UCSD-AML1 (cell line): ENCODE measurements at regions not wholly inside any gene's neighbourhood (a gene's known extent, or its start where the extent isn't known, plus 50 kb on each side); places are given as distances from the start of the nearest gene placed in this dataset.
"Not testable (repeated sequence)": the region's sequence is repeated elsewhere in the genome, so short reads cannot be mapped to it uniquely, and the experiment has no call there.

Experiments used
- DNase-seq: peaks from one replicate; lab custom pipeline; 2025; ENCODE audit not compliant: unreplicated experiment; lab: John Stamatoyannopoulos, UW

DNA sequence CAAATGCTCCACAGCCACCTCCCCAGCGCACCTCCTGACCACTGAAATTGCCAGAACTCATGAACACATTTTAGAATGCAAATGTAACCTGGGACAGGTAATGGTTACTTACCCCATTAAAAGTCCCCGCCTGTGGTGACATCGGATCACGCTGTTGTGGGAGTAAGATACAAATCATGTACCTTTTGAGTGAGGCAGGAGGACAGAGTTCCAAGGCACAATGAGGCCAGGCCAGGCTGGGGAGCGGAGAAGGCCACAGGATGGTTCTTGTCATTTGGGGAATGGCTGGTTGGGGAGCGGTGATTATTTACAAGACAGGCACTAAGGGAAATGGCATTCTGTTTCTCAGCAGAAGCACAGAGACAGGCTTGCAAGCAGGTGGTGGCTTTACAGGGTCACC, 490.0 kb downstream of the EDEM1 start:
- no peak for DNase-seq

DNA sequence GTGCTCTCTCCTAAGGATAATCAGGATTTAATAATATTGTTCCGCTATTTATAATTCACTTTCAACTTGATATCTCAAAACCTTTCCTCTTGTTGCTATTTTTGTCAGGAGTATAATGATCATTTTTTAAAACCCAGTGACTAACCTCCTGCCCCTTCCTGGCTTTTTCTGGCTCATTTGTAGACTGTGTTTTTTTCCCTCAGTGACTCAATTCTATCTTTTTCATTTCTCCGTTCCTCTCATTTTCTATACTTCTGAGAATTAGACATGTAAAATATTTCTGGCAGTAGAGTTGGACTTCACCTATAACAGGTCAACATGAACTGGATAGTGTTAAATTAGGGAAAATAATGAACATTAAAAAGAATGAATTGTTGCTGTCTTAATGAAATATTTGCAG, 490.7 kb downstream of the EDEM1 start:
- no peak for DNase-seq

- no peak for DNase-seq
Observed at GRCh38 chr3:5678844-5679243, 491.3 kb downstream of the EDEM1 start.

- no peak for DNase-seq
Observed at GRCh38 chr3:5687230-5687629, 499.7 kb downstream of the EDEM1 start.

- no peak for DNase-seq
Observed at GRCh38 chr3:5690490-5690889, 503.0 kb downstream of the EDEM1 start.

GRCh38 chr3:5690904-5691532, 503.5 kb downstream of the EDEM1 start:
- no peak for DNase-seq

GRCh38 chr3:5692446-5692845, 504.9 kb downstream of the EDEM1 start:
- no peak for DNase-seq

DNA sequence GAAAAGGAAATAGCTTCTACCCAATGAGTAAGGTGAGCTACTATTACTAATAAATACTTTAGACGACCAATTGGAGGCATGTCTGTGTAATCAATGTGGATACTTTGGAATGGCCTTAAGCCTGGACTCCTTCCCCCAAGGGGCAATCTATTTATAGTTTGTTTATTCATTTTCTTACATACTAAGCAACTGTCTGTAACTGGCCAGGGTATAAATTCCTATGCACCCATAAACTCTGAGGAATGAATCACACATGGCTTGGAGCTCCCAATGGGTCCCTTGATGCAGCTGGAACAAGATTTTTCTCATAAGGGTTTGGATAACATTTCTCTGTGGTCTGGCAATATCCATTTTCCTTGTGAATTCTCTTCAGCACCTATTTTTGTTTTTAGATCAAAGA, 506.8 kb downstream of the EDEM1 start:
- no peak for DNase-seq

DNA sequence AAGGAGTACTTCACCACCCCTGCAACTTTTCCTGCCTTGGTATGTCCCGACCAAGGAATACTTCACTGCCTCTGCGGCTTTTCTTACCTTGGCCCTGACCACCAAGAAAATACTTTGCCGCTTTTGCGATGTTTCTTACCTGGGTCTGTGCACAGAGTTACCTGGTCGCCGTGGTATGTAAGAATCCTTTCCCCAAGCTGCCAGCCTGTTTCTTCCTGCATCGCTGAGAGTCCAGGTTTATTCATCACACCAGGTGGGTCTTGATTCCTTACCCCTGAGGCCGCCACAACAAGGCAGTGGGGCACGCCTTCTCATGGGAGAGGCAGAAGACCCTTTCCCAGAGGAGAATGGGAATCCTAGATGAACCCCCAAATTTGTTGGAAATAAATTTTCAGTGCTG, 511.3 kb downstream of the EDEM1 start:
- DNase-seq, result no peak

DNA sequence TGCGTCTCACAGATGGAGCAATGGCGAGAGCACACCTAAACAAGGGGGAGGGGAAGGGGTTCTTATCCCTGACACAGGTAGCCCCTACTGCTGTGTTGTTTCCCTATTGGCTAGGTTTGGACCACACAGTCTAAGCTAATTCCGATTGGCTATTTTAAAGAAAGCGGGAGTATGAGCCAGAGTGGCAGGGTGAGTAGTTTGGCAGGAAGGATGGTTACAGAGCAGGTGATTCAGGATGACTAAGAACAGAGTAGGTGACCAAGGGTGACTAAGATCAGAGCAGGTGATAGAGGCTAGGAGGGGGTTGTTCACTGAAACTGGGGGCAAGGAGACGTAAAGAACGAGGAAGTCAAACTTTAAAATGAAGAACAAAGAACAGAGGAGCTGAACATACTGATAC, 511.8 kb downstream of the EDEM1 start:
- no peak for DNase-seq

DNA sequence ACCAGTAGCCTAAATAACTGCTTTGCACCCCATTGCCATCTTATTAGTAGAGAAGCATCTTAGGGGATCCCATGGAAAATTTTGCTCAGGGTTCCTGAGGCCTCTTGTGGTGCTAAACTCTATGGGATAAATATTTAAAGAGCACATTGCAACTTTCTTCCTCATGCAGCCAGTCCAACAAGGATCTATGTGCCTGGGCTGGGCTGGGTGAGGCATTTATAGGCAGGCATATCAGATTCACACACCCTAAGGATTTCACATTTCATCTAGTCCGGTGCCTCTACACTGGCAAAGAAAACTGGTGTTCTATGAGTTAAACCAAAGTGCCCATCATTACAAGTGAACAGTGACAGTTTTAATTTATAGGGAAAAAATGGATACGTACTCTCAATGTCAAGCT, 512.3 kb downstream of the EDEM1 start:
- no peak for DNase-seq

DNA sequence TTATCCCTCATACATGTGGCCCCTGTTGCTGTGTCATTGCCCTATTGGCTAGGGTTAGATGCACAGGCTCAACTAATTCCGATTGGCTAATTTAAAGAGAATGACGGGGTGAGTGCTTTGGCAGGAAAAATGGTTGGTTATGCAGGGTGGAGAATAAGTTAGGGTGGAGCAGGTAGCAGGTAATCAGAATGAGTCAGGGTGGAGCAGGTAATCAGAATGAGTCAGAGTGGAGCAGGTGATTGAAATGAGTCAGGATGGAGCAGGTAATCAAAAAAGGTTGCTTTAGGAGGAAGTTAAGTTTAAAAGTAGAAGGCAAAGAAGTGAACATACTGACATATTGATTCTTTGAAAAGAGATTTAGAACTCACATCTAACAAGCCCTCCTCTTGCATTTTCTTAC, 513.5 kb downstream of the EDEM1 start:
- not testable (repeated sequence) for DNase-seq

DNA sequence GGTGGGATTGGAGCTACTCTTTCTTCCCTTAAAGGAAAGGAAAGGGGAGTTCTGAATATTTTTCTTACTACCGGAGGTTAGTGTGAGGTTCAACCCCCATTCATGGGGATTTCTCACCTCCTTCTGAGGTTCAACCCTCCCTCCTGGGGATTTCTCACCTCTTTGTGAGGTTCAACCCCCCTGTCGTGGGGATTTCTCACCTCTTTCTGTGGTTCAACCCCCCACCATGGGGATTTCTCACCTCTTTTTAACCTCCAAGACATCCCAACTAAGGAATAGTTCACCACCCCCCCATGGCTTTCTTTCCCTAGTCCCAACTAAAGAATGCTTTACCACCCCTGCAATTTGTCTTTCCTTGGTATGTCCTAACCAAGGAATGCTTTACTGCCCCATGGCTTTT, 520.3 kb downstream of the EDEM1 start:
- DNase-seq, result no peak

GRCh38 chr3:5709714-5710113, 522.2 kb downstream of the EDEM1 start:
- no peak for DNase-seq

GRCh38 chr3:5710718-5711117, 523.2 kb downstream of the EDEM1 start:
- no peak for DNase-seq

DNA sequence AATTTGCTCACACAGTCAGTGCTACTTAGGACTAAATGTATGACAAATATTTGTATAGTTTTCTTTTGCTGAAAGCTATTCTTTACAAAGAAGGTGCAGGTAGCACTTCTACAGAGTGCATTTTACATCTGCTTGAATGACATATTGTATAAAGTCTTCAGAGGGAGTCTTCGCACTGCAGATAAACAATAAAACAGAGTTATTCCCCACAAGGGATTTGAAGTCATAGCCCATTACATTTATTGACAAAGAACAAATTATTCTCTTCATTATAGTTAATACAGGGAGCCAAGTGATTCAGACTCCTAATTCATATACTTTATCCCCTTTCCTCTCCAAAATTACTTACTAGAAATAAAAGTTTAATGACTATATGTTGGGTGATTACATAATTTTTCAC, 529.7 kb downstream of the EDEM1 start:
- DNase-seq, result no peak

DNA sequence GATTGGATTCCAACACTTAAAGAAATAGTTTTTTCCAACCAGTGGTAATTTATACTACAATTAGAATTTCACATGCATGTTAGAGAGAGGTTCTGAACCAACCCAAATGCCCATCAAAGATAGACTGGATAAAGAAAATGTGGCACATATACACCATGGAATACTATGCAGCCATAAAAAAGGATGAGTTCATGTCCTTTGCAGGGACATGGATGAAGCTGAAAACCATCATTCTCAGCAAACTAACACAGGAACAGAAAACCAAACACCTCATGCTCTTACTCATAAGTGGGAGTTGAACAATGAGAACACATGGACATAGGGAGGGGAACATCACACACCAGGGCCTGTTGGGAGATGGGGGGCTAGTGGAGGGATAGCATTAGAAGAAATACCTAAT, 532.2 kb downstream of the EDEM1 start:
- not testable (repeated sequence) for DNase-seq

DNA sequence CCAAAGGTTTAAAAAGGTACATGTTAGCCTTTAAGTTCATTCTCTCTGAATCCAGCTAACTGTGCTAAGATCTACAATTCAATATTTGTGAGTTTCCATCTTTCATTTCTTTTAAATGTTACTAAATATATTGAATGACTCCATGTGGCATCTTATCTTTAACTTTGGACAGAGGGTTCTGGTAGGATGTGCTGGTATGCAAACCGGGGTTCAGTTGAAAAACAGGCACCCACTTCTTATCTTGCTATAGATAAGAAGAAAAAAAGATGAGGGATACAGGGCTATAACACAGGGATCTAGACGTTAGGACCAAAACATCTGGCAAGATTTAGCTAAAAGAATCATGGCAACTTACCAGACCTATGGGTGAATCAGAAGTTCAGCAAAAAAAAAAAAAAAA, 538.3 kb downstream of the EDEM1 start:
- DNase-seq, result no peak

DNA sequence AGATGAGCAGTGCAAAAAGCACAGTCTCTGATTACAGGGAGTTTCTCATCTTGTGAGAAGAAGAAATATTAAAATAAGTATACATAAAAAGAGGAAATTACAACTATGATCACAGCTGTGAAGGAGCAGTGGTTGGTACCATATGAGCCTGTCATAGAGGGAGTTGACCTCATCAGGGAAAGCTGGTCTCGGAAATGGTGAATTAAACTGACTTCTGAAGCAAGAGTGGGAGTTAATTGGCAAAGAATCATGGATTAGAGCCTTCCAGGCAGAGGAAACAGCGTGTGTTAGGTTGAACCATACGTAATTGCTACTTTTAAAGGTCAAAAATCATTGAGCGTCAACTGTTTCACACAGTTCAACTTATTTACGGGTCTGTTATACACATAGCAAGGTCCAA, 539.1 kb downstream of the EDEM1 start:
- DNase-seq, result no peak

GRCh38 chr3:5727743-5728484, 540.4 kb downstream of the EDEM1 start:
- DNase-seq, result no peak

GRCh38 chr3:5729852-5730251, 542.3 kb downstream of the EDEM1 start:
- no peak for DNase-seq

DNA sequence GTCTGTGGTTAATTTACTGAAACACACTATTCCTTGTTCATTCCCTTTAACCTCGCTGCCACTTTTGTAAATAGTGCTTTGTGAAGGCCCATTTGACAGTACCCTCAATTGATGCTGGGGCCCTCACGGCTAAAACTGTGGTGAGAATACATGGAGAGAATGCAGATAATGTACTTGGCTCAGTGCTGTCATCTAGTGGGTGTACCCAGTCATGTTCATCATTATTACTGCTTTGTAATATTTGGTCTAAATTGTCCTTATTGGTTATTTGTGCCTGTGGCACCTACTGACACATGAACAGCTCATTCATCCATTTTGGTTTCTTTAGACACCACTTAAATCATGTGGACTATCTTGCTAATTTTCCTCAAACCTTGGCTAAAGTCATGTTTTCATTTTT, 543.6 kb downstream of the EDEM1 start:
- DNase-seq, result no peak

DNA sequence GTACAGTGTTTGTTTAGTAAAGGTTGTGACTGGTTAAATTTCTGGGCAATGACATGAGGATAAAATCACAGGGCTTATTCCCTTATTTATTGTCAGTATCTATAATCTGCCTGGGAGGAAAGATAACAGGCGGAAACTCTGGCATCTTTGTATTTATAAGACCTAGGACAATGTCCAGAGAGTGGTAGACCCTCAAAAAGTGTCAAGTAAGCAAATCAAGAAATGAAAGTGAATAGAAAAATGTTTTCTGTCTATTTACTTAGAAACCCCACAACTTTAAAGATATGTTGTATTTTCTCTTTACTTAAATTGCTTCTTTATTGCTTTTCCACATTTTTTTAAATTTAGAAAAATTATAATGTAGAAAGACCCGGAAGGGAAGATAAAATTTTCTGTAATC, 544.6 kb downstream of the EDEM1 start:
- DNase-seq, result no peak
